ENCODE measurements at regions not wholly inside any gene's neighbourhood (a gene's known extent, or its start where the extent isn't known, plus 50 kb on each side); places are given as distances from the start of the nearest gene placed in this dataset.

DNA sequence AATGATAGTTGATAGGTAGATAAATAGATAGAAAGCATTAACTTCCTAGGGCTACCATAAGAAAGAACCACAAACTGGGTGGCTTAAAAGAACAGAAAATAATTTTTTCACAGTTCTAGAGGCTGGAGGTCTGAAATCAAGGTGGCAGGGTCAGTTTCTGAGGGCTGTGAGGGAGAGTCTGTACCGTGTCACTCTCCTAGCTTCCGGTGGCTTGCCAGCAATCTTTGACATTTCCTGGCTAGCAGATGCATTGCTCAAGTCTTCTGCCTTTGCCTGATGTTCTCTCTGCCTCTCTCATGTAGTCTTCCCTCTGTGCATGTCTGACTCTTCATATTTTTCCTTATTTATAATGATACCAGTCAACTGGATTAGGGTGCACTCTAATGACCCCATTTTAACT, 1132.7 kb downstream of the CDH9 start:
- TF ChIP-seq, protein P1, sequence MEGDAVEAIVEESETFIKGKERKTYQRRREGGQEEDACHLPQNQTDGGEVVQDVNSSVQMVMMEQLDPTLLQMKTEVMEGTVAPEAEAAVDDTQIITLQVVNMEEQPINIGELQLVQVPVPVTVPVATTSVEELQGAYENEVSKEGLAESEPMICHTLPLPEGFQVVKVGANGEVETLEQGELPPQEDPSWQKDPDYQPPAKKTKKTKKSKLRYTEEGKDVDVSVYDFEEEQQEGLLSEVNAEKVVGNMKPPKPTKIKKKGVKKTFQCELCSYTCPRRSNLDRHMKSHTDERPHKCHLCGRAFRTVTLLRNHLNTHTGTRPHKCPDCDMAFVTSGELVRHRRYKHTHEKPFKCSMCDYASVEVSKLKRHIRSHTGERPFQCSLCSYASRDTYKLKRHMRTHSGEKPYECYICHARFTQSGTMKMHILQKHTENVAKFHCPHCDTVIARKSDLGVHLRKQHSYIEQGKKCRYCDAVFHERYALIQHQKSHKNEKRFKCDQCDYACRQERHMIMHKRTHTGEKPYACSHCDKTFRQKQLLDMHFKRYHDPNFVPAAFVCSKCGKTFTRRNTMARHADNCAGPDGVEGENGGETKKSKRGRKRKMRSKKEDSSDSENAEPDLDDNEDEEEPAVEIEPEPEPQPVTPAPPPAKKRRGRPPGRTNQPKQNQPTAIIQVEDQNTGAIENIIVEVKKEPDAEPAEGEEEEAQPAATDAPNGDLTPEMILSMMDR (IDR thresholded peaks at IDR 0.05): no peak
- TF ChIP-seq POLR2A (IDR thresholded peaks at IDR 0.05) (no peak), EP300 (IDR thresholded peaks at IDR 0.05) (no peak)

Measured in tibial nerve (tissue), 4 donors.